Endometrium (tissue), 2 donors: ENCODE measurements at regions not wholly inside any gene's neighbourhood (a gene's known extent, or its start where the extent isn't known, plus 50 kb on each side); places are given as distances from the start of the nearest gene placed in this dataset.

ENCODE experiments used
- FAIRE-seq: peaks from 2 replicates; lab custom pipeline; 2012; peaks lifted over from hg19 to GRCh38; lab: Jason Lieb, UNC
- donor health status: control.
- donor health status: control.

GRCh38 chr22:48692734-48693376, 1134.8 kb downstream of the BRD1 start:
- FAIRE-seq: no peak

- no peak for FAIRE-seq
Measured at GRCh38 chr22:48691431-48691851, 1136.2 kb downstream of the BRD1 start.

GRCh38 chr22:48690583-48691317, 1136.9 kb downstream of the BRD1 start:
- FAIRE-seq: no peak

- FAIRE-seq: no peak
Measured at GRCh38 chr22:48689206-48689605, 1138.5 kb downstream of the BRD1 start.

GRCh38 chr22:48688366-48688765, 1139.3 kb downstream of the BRD1 start:
- FAIRE-seq: no peak

GRCh38 chr22:48687606-48688005, 1140.1 kb downstream of the BRD1 start:
- no peak for FAIRE-seq

GRCh38 chr22:48686694-48687302, 1140.9 kb downstream of the BRD1 start:
- no peak for FAIRE-seq

- no peak for FAIRE-seq
Measured at GRCh38 chr22:48685767-48686166, 1141.9 kb downstream of the BRD1 start.

- no peak for FAIRE-seq
Measured at GRCh38 chr22:48683640-48684039, 1144.0 kb downstream of the BRD1 start.

GRCh38 chr22:48682504-48682903, 1145.2 kb downstream of the BRD1 start:
- no peak for FAIRE-seq

GRCh38 chr22:48680601-48681000, 1147.1 kb downstream of the BRD1 start:
- FAIRE-seq: no peak

GRCh38 chr22:48679656-48680555, 1147.8 kb downstream of the BRD1 start:
- FAIRE-seq: no peak

GRCh38 chr22:48678171-48679135, 1149.2 kb downstream of the BRD1 start:
- no peak for FAIRE-seq

GRCh38 chr22:48677621-48678020, 1150.1 kb downstream of the BRD1 start:
- FAIRE-seq: no peak

GRCh38 chr22:48677168-48677520, 1150.5 kb downstream of the BRD1 start:
- FAIRE-seq: no peak

GRCh38 chr22:48676266-48677167, 1151.2 kb downstream of the BRD1 start:
- FAIRE-seq: no peak

- no peak for FAIRE-seq
Measured at GRCh38 chr22:48675830-48676145, 1151.9 kb downstream of the BRD1 start.

GRCh38 chr22:48675141-48675829, 1152.4 kb downstream of the BRD1 start:
- no peak for FAIRE-seq

- no peak for FAIRE-seq
Measured at GRCh38 chr22:48673806-48674500, 1153.7 kb downstream of the BRD1 start.
